IPS DF 6.9 (cell line): ENCODE measurements at regions not wholly inside any gene's neighbourhood (a gene's known extent, or its start where the extent isn't known, plus 50 kb on each side); places are given as distances from the start of the nearest gene placed in this dataset.
A peak's percentile ranks its signal among the peaks of the same experiment; 100 is the strongest.

ENCODE experiments used
- DNase-seq: peaks from one replicate; pipeline ENCODE4 v3.0.0-alpha.2; 2013; ENCODE audit warnings: low read depth, low spot score
- H3K27ac ChIP-seq: one replicate; pipeline ENCODE4 v1.5.1; 2013; ENCODE audit warnings: low read length, control low read depth
- H3K27me3 ChIP-seq: 2 replicates; pipeline ENCODE4 v1.6.1; 2013; ENCODE audit warnings: mild to moderate bottlenecking, low read length; ENCODE audit not compliant: control insufficient read depth, insufficient read depth
- H3K36me3 ChIP-seq: 2 replicates; pipeline ENCODE4 v1.6.1; 2013; ENCODE audit warnings: low read length; ENCODE audit not compliant: control insufficient read depth, insufficient read depth
- H3K4me1 ChIP-seq: 2 replicates; pipeline ENCODE4 v1.6.1; 2013; ENCODE audit warnings: low read length; ENCODE audit not compliant: control insufficient read depth, insufficient read depth
- H3K4me3 ChIP-seq: 2 replicates; pipeline ENCODE4 v1.5.1; 2013; ENCODE audit warnings: mild to moderate bottlenecking, low read length
- H3K9me3 ChIP-seq: 2 replicates; pipeline ENCODE4 v1.6.1; 2013; ENCODE audit warnings: low read length, inconsistent platforms; ENCODE audit not compliant: control insufficient read depth, insufficient read depth
- WGBS: extraction: QIAGEN DNeasy Blood & Tissue Kit; methylation state at CpG from one replicate; pipeline ENCODE4 v1.1.7; 2013; ENCODE audit warnings: mixed read lengths, missing lambda C conversion rate; ENCODE audit not compliant: insufficient read length, insufficient coverage; 5-methylcytosine and 5-hydroxymethylcytosine counted together

GRCh38 chr7:28263622-28264271, 83.2 kb upstream of the JAZF1 start:
- Histone ChIP-seq H3K36me3 (no peaks in the 10 kb centered on the region), H3K4me3 (no peak overlapping the region), H3K4me1 (no peaks in the 10 kb centered on the region), H3K27me3 (no peaks in the 10 kb centered on the region), H3K27ac (no peak overlapping the region), H3K9me3 (no peaks in the 10 kb centered on the region)
- DNase-seq = no peak
- WGBS = no CpG with 5 or more reads among the region's 9 CpGs

- H3K27me3 ChIP-seq = no peaks in the 10 kb centered on the region
- no peak for DNase-seq
- no peak overlapping the region for H3K4me3 ChIP-seq
- H3K36me3 ChIP-seq = no peaks in the 10 kb centered on the region
- no CpG with 5 or more reads among the region's 2 CpGs for WGBS
- no peak overlapping the region for H3K27ac ChIP-seq
- no peaks in the 10 kb centered on the region for H3K9me3 ChIP-seq
- no peaks in the 10 kb centered on the region for H3K4me1 ChIP-seq
Measured at GRCh38 chr7:28266402-28266801, 85.8 kb upstream of the JAZF1 start.

GRCh38 chr7:28267012-28267411, 86.4 kb upstream of the JAZF1 start:
- H3K4me1 ChIP-seq = no peaks in the 10 kb centered on the region
- no peak overlapping the region for H3K4me3 ChIP-seq
- no peak overlapping the region for H3K27ac ChIP-seq
- no peaks in the 10 kb centered on the region for H3K27me3 ChIP-seq
- no peaks in the 10 kb centered on the region for H3K9me3 ChIP-seq
- no peaks in the 10 kb centered on the region for H3K36me3 ChIP-seq
- no peak for DNase-seq

- Histone ChIP-seq H3K27me3 (no peaks in the 10 kb centered on the region), H3K4me1 (no peaks in the 10 kb centered on the region), H3K9me3 (no peaks in the 10 kb centered on the region), H3K27ac (no peak overlapping the region), H3K36me3 (no peaks in the 10 kb centered on the region), H3K4me3 (no peak overlapping the region)
- no CpG with 5 or more reads among the region's 1 CpG for WGBS
- no peak for DNase-seq
Measured at GRCh38 chr7:28269700-28270361, 89.2 kb upstream of the JAZF1 start.

GRCh38 chr7:28270536-28270935, 89.9 kb upstream of the JAZF1 start:
- Histone ChIP-seq H3K36me3 (no peaks in the 10 kb centered on the region), H3K4me3 (no peak overlapping the region), H3K27me3 (no peaks in the 10 kb centered on the region), H3K4me1 (no peaks in the 10 kb centered on the region), H3K9me3 (no peaks in the 10 kb centered on the region), H3K27ac (no peak overlapping the region)
- DNase-seq = no peak
- no CpG with 5 or more reads among the region's 11 CpGs for WGBS

GRCh38 chr7:28272461-28272877, 91.9 kb upstream of the JAZF1 start:
- no CpG with 5 or more reads among the region's 9 CpGs for WGBS
- H3K4me1 ChIP-seq = no peaks in the 10 kb centered on the region
- no peaks in the 10 kb centered on the region for H3K9me3 ChIP-seq
- H3K27ac ChIP-seq = no peak overlapping the region
- no peaks in the 10 kb centered on the region for H3K27me3 ChIP-seq
- H3K36me3 ChIP-seq = no peaks in the 10 kb centered on the region
- DNase-seq = peak; percentile 60
- H3K4me3 ChIP-seq = no peak overlapping the region

- H3K36me3 ChIP-seq = no peaks in the 10 kb centered on the region
- no CpG with 5 or more reads among the region's 3 CpGs for WGBS
- H3K27me3 ChIP-seq = no peaks in the 10 kb centered on the region
- H3K9me3 ChIP-seq = no peaks in the 10 kb centered on the region
- H3K4me3 ChIP-seq = no peak overlapping the region
- H3K4me1 ChIP-seq = no peaks in the 10 kb centered on the region
- no peak overlapping the region for H3K27ac ChIP-seq
- no peak for DNase-seq
Measured at GRCh38 chr7:28276298-28276697, 95.7 kb upstream of the JAZF1 start.

GRCh38 chr7:28277364-28277763, 96.8 kb upstream of the JAZF1 start:
- 100% methylated on average over 1 of the region's 1 CpG for WGBS
- Histone ChIP-seq H3K36me3 (no peaks in the 10 kb centered on the region), H3K4me3 (no peak overlapping the region), H3K27me3 (no peaks in the 10 kb centered on the region), H3K27ac (no peak overlapping the region), H3K4me1 (no peaks in the 10 kb centered on the region), H3K9me3 (no peaks in the 10 kb centered on the region)
- DNase-seq = no peak

GRCh38 chr7:28277958-28278357, 97.4 kb upstream of the JAZF1 start:
- H3K27me3 ChIP-seq = no peaks in the 10 kb centered on the region
- no CpG with 5 or more reads among the region's 2 CpGs for WGBS
- no peak for DNase-seq

GRCh38 chr7:28280516-28280915, 99.9 kb upstream of the JAZF1 start:
- Histone ChIP-seq H3K36me3 (no peaks in the 10 kb centered on the region), H3K27ac (no peak overlapping the region), H3K4me1 (no peaks in the 10 kb centered on the region), H3K4me3 (no peak overlapping the region), H3K27me3 (no peaks in the 10 kb centered on the region), H3K9me3 (no peaks in the 10 kb centered on the region)
- no CpG with 5 or more reads among the region's 3 CpGs for WGBS
- DNase-seq = no peak

More at GRCh38 chr7:28277958-28278357, 97.4 kb upstream of the JAZF1 start:
- H3K9me3 ChIP-seq = no peaks in the 10 kb centered on the region
- no peak overlapping the region for H3K27ac ChIP-seq
- no peaks in the 10 kb centered on the region for H3K4me1 ChIP-seq
- no peak overlapping the region for H3K4me3 ChIP-seq
- H3K36me3 ChIP-seq = no peaks in the 10 kb centered on the region

- no peak overlapping the region for H3K4me3 ChIP-seq
- H3K9me3 ChIP-seq = no peaks in the 10 kb centered on the region
- DNase-seq = no peak
- no peak overlapping the region for H3K27ac ChIP-seq
- no peaks in the 10 kb centered on the region for H3K27me3 ChIP-seq
- peaks cover 11% of the 10 kb centered on the region; the same call in 1 of the 2 replicates for H3K4me1 ChIP-seq
- WGBS = no CpG with 5 or more reads among the region's 2 CpGs
- H3K36me3 ChIP-seq = no peaks in the 10 kb centered on the region
Measured at GRCh38 chr7:28290496-28290895, 109.9 kb upstream of the JAZF1 start.
